ENCODE measurements at regions not wholly inside any gene's neighbourhood (a gene's known extent, or its start where the extent isn't known, plus 50 kb on each side); places are given as distances from the start of the nearest gene placed in this dataset.

DNA sequence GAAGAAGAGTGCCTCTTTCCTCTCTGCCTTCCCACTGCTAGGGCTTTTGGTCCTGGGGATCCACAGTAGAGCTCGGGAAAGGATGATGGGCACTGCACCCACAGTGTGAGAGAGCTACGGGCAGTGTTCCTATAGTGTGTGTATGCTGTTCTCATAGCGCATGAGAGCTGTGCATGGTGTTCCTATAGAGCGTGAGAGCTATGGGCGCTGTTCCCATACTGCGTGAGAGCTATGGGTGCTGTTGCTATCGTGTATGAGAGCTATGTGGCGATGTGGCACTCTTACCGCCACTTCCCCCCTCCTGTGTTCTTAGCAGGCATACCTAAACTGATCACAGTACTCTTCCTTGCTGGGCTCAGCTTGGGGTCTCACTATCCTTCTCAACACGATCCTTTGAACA lies 213.5 kb downstream of the EDEM1 start:
- Histone ChIP-seq H3K27me3 (ENCODE audit: insufficient read depth, low read depth, severe bottlenecking) (peaks cover 32% of the 10 kb centered on the region), H3K27ac (no peak overlapping the region), H3K36me3 (no peaks in the 10 kb centered on the region), H3K9me3 (ENCODE audit: severe bottlenecking) (no peaks in the 10 kb centered on the region), H3K4me3 (ENCODE audit: low read depth, low read length) (no peak overlapping the region)
- TF ChIP-seq, protein P1, sequence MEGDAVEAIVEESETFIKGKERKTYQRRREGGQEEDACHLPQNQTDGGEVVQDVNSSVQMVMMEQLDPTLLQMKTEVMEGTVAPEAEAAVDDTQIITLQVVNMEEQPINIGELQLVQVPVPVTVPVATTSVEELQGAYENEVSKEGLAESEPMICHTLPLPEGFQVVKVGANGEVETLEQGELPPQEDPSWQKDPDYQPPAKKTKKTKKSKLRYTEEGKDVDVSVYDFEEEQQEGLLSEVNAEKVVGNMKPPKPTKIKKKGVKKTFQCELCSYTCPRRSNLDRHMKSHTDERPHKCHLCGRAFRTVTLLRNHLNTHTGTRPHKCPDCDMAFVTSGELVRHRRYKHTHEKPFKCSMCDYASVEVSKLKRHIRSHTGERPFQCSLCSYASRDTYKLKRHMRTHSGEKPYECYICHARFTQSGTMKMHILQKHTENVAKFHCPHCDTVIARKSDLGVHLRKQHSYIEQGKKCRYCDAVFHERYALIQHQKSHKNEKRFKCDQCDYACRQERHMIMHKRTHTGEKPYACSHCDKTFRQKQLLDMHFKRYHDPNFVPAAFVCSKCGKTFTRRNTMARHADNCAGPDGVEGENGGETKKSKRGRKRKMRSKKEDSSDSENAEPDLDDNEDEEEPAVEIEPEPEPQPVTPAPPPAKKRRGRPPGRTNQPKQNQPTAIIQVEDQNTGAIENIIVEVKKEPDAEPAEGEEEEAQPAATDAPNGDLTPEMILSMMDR (IDR thresholded peaks at IDR 0.05; ENCODE audit: low read depth, low read length), result no peak
- no peak for DNase-seq

DNA sequence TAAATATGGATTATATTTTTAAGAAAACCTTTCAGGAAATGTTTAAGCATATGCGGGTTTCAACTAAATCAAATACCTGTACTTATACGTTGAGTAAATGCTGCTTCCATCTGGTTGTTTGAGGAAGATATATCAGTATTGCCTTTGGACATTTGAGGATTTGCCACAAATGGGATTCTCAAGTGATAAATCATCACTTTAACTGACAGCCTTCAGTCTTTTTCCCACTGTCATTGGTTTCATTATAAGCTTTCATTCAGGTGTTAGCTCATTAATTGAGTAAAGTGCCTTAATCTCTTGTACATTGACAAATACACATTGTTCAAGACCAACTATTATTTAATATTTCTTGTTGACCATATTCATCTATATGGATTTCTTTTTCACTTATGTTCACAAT lies 217.2 kb downstream of the EDEM1 start:
- no peak for DNase-seq
- TF ChIP-seq, protein P1 (IDR thresholded peaks at IDR 0.05; ENCODE audit: low read depth, low read length), result no peak

DNA sequence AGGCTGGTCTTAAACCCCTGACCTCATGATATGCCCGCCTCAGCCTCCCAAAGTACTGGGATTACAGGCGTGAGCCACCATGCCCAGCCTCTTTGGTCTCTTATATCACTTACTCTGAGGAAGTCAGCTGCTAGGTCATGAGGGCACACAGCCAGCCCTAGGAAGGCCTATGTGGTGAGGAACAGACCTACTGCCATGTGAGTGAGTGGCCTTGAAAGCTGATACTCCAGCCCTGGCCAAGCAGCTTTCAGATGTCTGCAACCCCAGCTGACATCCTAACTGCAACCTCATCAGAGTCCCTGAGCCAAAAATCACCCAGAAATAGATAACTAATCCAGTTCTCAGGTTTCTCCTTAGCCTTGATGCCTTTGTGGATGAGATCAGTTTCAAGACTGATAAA lies 224.3 kb downstream of the EDEM1 start:
- H3K4me3 ChIP-seq (ENCODE audit: low read depth, low read length), result no peak overlapping the region
- H3K27ac ChIP-seq, result no peak overlapping the region
- peaks cover 40% of the 10 kb centered on the region for H3K27me3 ChIP-seq (ENCODE audit: insufficient read depth, low read depth, severe bottlenecking)
- no peaks in the 10 kb centered on the region for H3K36me3 ChIP-seq
- DNase-seq, result no peak
- H3K9me3 ChIP-seq (ENCODE audit: severe bottlenecking), result no peaks in the 10 kb centered on the region
- TF ChIP-seq, protein P1 (IDR thresholded peaks at IDR 0.05; ENCODE audit: low read depth, low read length), result no peak

More for the DNA sequence above, 217.2 kb downstream of the EDEM1 start:
- H3K27me3 ChIP-seq (ENCODE audit: insufficient read depth, low read depth, severe bottlenecking), result peaks cover 33% of the 10 kb centered on the region
- H3K27ac ChIP-seq, result no peak overlapping the region
- H3K4me3 ChIP-seq (ENCODE audit: low read depth, low read length), result no peak overlapping the region
- H3K36me3 ChIP-seq, result no peaks in the 10 kb centered on the region
- no peaks in the 10 kb centered on the region for H3K9me3 ChIP-seq (ENCODE audit: severe bottlenecking)

DNA sequence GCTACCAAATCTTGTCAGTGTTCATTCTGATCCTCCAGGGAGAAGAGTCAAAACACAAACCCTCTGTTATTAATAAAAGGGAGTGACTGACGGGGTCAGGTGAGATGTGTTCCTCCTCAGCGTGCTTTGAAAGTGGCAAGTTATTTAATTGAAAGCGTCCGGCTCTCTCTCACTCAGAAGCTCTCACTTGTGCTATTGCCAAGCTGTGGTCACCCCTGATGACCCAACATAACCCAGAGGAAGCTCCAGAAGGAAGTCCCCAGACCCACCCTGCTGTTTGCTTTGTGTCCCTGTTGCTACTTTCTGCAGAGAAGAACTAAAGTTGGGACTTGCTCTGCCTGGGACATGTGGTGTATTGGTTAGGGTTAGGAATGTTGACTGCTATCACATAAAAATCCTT lies 235.6 kb downstream of the EDEM1 start:
- Histone ChIP-seq H3K36me3 (no peaks in the 10 kb centered on the region), H3K27ac (no peak overlapping the region), H3K9me3 (ENCODE audit: severe bottlenecking) (peaks cover 3% of the 10 kb centered on the region), H3K4me3 (ENCODE audit: low read depth, low read length) (no peak overlapping the region), H3K27me3 (ENCODE audit: insufficient read depth, low read depth, severe bottlenecking) (peaks cover 15% of the 10 kb centered on the region)
- DNase-seq, result no peak
- TF ChIP-seq, protein P1 (IDR thresholded peaks at IDR 0.05; ENCODE audit: low read depth, low read length), result no peak

DNA sequence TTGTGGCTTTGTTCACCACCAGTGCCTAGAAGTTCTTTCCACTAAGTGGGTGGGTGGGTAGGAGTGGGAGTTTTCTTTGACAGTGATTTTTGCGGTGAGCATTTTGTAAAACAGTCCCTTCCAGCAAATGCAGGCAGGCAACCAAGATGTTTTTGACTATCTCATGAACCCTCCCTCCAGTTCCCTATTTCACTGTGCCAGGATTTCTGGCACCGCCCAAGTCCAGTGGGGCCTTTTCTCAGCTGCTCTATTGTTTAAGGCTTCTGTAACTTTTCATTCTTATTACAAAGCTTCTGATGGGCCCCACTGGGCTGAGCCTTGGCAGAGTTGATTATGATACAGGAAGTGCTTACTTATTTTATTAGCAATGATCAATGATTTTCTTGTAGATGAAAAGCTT lies 236.0 kb downstream of the EDEM1 start:
- Histone ChIP-seq H3K4me3 (ENCODE audit: low read depth, low read length) (no peak overlapping the region), H3K9me3 (ENCODE audit: severe bottlenecking) (no peaks in the 10 kb centered on the region), H3K36me3 (no peaks in the 10 kb centered on the region), H3K27me3 (ENCODE audit: insufficient read depth, low read depth, severe bottlenecking) (peaks cover 18% of the 10 kb centered on the region), H3K27ac (no peak overlapping the region)
- TF ChIP-seq, protein P1 (IDR thresholded peaks at IDR 0.05; ENCODE audit: low read depth, low read length), result no peak
- no peak for DNase-seq

DNA sequence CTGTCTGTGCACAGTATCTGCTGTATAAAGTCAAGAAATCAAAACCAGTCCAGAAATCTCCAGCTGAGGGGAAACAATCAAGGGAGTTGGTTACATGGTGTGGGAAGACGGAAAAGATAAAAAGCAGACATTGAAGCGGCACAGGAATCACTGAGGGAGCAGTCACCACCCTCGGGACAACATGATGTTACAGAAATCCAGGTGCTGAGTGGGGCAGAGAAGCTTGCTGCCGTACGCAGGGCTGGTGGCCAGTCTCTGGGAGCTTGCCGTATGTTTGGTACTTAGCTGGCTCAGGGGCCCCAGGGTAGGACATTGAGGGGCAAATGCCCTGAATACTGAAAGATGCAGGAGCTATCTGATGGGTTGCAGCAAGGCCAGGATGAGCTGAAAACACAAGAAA lies 237.9 kb downstream of the EDEM1 start:
- H3K36me3 ChIP-seq, result no peaks in the 10 kb centered on the region
- DNase-seq, result no peak
- H3K9me3 ChIP-seq (ENCODE audit: severe bottlenecking), result no peaks in the 10 kb centered on the region

More for the DNA sequence above, 237.9 kb downstream of the EDEM1 start:
- peaks cover 26% of the 10 kb centered on the region for H3K27me3 ChIP-seq (ENCODE audit: insufficient read depth, low read depth, severe bottlenecking)
- TF ChIP-seq, protein P1 (IDR thresholded peaks at IDR 0.05; ENCODE audit: low read depth, low read length), result no peak
- H3K27ac ChIP-seq, result no peak overlapping the region
- H3K4me3 ChIP-seq (ENCODE audit: low read depth, low read length), result no peak overlapping the region

All from WERI-Rb-1 (cell line).